Endothelial cell of umbilical vein (primary cell): ENCODE measurements at regions not wholly inside any gene's neighbourhood (a gene's known extent, or its start where the extent isn't known, plus 50 kb on each side); places are given as distances from the start of the nearest gene placed in this dataset.

Experiments used
- BruUV-seq: library from RNA; stranded (reverse); fragments of 400-500 nt; replicated peaks from 2 replicates; lab custom pipeline; 2021; lab: Mats Ljungman, UMichigan
- CTCF ChIA-PET: fragments of 300-600, 350-600 bp; sonication (Branson Sonifier 250); formaldehyde crosslinking; loops from one replicate; lab custom pipeline; 2021; ENCODE audit warnings: antibody characterized with exemption, inconsistent platforms; lab: Charles Lee
- POLR2A ChIA-PET: fragments of 300-600, 350-600 bp; sonication (Branson Sonifier 250); formaldehyde crosslinking; loops from one replicate; lab custom pipeline; 2021; ENCODE audit warnings: antibody characterized with exemption, inconsistent platforms; lab: Charles Lee
- DNase-seq: peaks from one replicate; pipeline ENCODE4 v3.0.0-alpha.2; 2011; ENCODE audit warnings: low read depth, low spot score
- FAIRE-seq: peaks from 2 replicates; lab custom pipeline; 2011; peaks lifted over from hg19 to GRCh38; lab: Jason Lieb, UNC
- H2AFZ ChIP-seq: 2 replicates; pipeline ENCODE4 v1.6.0; 2012; ENCODE audit warnings: low read depth, low read length, control low read depth, inconsistent platforms
- H3K27ac ChIP-seq: 2 replicates; pipeline ENCODE4 v1.5.1; 2011; ENCODE audit warnings: low read depth, mild to moderate bottlenecking, control low read depth, low read length, moderate library complexity; ENCODE audit not compliant: insufficient read depth
- H3K27me3 ChIP-seq, 2 experiments: 2 replicates each; pipeline versions ENCODE4 v1.6.0 to v1.6.1; 2011; ENCODE audit warnings: low read length in 2 of 2, mixed read lengths in 1 of 2; ENCODE audit not compliant: control insufficient read depth in 2 of 2, insufficient read depth in 2 of 2
- H3K36me3 ChIP-seq, 2 experiments: 2 replicates in 1 of 2; 3 replicates in 1 of 2; pipeline ENCODE4 v1.5.1; 2011; ENCODE audit warnings: low read length in 2 of 2, mild to moderate bottlenecking in 1 of 2, moderate library complexity in 1 of 2; ENCODE audit not compliant: control insufficient read depth in 2 of 2, insufficient read depth in 2 of 2; ENCODE audit errors: extremely low read depth in 1 of 2
- H3K4me1 ChIP-seq: 3 replicates; pipeline ENCODE4 v1.5.1; 2011; ENCODE audit warnings: mild to moderate bottlenecking, low read length; ENCODE audit not compliant: control insufficient read depth, insufficient read depth; ENCODE audit errors: extremely low read depth
- H3K4me2 ChIP-seq: 2 replicates; pipeline ENCODE4 v1.6.1; 2011; ENCODE audit warnings: low read length, control low read depth, mixed read lengths; ENCODE audit not compliant: insufficient read depth
- H3K4me3 ChIP-seq, 3 experiments: fragments of 200-600 bp in 1 of 3; sonication (generic), shearing (Covaris generic) in 1 of 3; replicated peaks in 1 of 3; 2 replicates each; pipeline ENCODE4 v1.5.1; 2011 to 2016; ENCODE audit warnings: control low read depth in 3 of 3, low read length in 3 of 3, mild to moderate bottlenecking in 2 of 3, inconsistent platforms in 1 of 3, low read depth in 1 of 3, moderate library complexity in 1 of 3; ENCODE audit not compliant: insufficient read depth in 1 of 3
- H3K79me2 ChIP-seq: 2 replicates; pipeline ENCODE4 v1.6.0; 2012; ENCODE audit warnings: low read length, inconsistent platforms; ENCODE audit not compliant: control insufficient read depth, insufficient read depth
- H3K9ac ChIP-seq: replicated peaks from 2 replicates; pipeline ENCODE3; 2011; ENCODE audit warnings: low read length, control low read depth; ENCODE audit not compliant: insufficient read depth; ENCODE audit errors: extremely low read depth
- H3K9me1 ChIP-seq: replicated peaks from 3 replicates; pipeline ENCODE4 v1.6.0; 2011; ENCODE audit warnings: mild to moderate bottlenecking, low read length; ENCODE audit not compliant: control insufficient read depth, insufficient read depth; ENCODE audit errors: extremely low read depth
- H3K9me3 ChIP-seq: replicated peaks from 2 replicates; pipeline ENCODE4 v1.5.1; 2012; ENCODE audit warnings: low read length, inconsistent platforms; ENCODE audit not compliant: control insufficient read depth, insufficient read depth
- H4K20me1 ChIP-seq: replicated peaks from 2 replicates; pipeline ENCODE3; 2011; ENCODE audit warnings: mild to moderate bottlenecking, low read length; ENCODE audit not compliant: control insufficient read depth, insufficient read depth; ENCODE audit errors: extremely low read depth
- EZH2 ChIP-seq: IDR thresholded peaks from 2 replicates; pipeline ENCODE4 v1.6.1; 2012; ENCODE audit warnings: borderline replicate concordance, low read depth, mild to moderate bottlenecking, moderate library complexity, low read length, inconsistent platforms; ENCODE audit not compliant: severe bottlenecking
- FOS ChIP-seq: IDR thresholded peaks from 2 replicates; pipeline ENCODE4 v1.6.1; 2011; ENCODE audit warnings: mild to moderate bottlenecking, low read length, moderate library complexity, borderline replicate concordance; ENCODE audit not compliant: insufficient read depth
- GATA2 ChIP-seq: IDR thresholded peaks from 2 replicates; pipeline ENCODE4 v1.7.0; 2011; ENCODE audit warnings: low read depth, mild to moderate bottlenecking, moderate library complexity, mixed read lengths, low read length; ENCODE audit not compliant: insufficient read length, insufficient read depth
- JUN ChIP-seq: IDR thresholded peaks from 2 replicates; pipeline ENCODE4 v1.6.1; 2011; ENCODE audit warnings: borderline replicate concordance, low read depth; ENCODE audit not compliant: insufficient read length, insufficient read depth
- MAX ChIP-seq: IDR thresholded peaks from 2 replicates; pipeline ENCODE4 v1.6.1; 2011; ENCODE audit not compliant: insufficient read depth, insufficient read length
- MYC ChIP-seq: IDR thresholded peaks from one replicate; pipeline ENCODE4 v1.6.1; 2011; ENCODE audit warnings: mild to moderate bottlenecking, low read depth, low read length
- POLR2A ChIP-seq: IDR thresholded peaks from 2 replicates; pipeline ENCODE4 v1.6.1; 2012; ENCODE audit warnings: low read depth, mild to moderate bottlenecking, control low read depth, low read length
- POLR2AphosphoS5 ChIP-seq: IDR thresholded peaks from 2 replicates; pipeline ENCODE4 v1.6.1; 2012; ENCODE audit warnings: low read depth, mild to moderate bottlenecking, control low read depth, low read length, moderate library complexity; ENCODE audit not compliant: insufficient read depth
- dilution Hi-C: fragments of 300-500 bp; cut with MboI; formaldehyde crosslinking; loops from one replicate; pipeline ENCODE4 v1.15.0; 2019; ENCODE audit warnings: low sequenced_read_pairs; ENCODE audit not compliant: extremely low pct_ligation_motif_present
- intact Hi-C: fragments of 100-400 bp; cut with micrococcal nuclease; formaldehyde crosslinking; loops from one replicate; pipeline ENCODE4 v1.10.0; 2022
- TF ChIP-seq, protein P1 (sequence below), 2 donors: IDR thresholded peaks; 1 replicate in 1 of 2; 2 replicates in 1 of 2; pipeline ENCODE4 v1.5.1; 2011; ENCODE audit warnings: low read length in 2 of 2, mild to moderate bottlenecking in 2 of 2, moderate library complexity in 2 of 2, control low read depth in 1 of 2, inconsistent platforms in 1 of 2, low read depth in 1 of 2; ENCODE audit not compliant: insufficient read depth in 1 of 2; ENCODE audit errors: extremely low read depth in 1 of 2

DNA sequence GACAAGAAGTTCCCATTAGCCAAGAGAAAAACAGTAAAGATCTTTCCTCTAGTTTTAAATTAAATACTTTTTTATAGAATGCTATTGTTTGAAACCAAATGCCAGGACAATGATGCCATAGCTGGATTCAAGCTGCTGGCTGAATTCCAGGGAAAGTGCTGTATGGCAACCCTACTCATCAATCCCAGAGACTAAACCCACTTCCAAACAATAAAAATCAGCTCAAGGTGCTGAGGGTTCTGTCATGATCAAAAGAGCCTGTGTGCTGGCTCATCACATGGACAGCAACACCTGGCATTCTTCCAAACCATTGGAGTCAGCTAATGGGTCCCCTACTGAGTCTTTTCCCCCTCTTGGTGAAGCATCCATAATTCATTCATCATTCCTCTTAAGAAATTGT, 53.7 kb upstream of the PARD3B start:
- dilution Hi-C loops: no loop called here
- FAIRE-seq: peak; percentile 74

More for the DNA sequence above, 53.7 kb upstream of the PARD3B start:
- Histone ChIP-seq H3K36me3 (no peaks in the 10 kb centered on the region), H3K27me3 (no peaks in the 10 kb centered on the region), H3K9me3 (no peaks in the 10 kb centered on the region), H3K9me1 (no peaks in the 10 kb centered on the region), H2AFZ (no peak overlapping the region), H3K4me2 (no peak overlapping the region), H4K20me1 (no peaks in the 10 kb centered on the region), H3K4me3 (no peak overlapping the region), H3K4me1 (no peaks in the 10 kb centered on the region), H3K79me2 (no peaks in the 10 kb centered on the region), H3K27ac (no peak overlapping the region), H3K9ac (no peak overlapping the region)
- no TSS peak for BruUV-seq
- intact Hi-C loops: no loop called here
- POLR2A ChIA-PET: interaction anchor here (0.7 kb wide), 1 partner anchor 531 kb away, joined by 3 read pairs; no protein-coding TSS in a partner anchor
- CTCF ChIA-PET: no interaction called here
- TF ChIP-seq POLR2A (no peak), GATA2 (no peak), MYC (no peak), EZH2 (no peak), MAX (no peak), JUN (peak; percentile 24), FOS (peak; percentile 12), POLR2AphosphoS5 (no peak)
- TF ChIP-seq, protein P1, sequence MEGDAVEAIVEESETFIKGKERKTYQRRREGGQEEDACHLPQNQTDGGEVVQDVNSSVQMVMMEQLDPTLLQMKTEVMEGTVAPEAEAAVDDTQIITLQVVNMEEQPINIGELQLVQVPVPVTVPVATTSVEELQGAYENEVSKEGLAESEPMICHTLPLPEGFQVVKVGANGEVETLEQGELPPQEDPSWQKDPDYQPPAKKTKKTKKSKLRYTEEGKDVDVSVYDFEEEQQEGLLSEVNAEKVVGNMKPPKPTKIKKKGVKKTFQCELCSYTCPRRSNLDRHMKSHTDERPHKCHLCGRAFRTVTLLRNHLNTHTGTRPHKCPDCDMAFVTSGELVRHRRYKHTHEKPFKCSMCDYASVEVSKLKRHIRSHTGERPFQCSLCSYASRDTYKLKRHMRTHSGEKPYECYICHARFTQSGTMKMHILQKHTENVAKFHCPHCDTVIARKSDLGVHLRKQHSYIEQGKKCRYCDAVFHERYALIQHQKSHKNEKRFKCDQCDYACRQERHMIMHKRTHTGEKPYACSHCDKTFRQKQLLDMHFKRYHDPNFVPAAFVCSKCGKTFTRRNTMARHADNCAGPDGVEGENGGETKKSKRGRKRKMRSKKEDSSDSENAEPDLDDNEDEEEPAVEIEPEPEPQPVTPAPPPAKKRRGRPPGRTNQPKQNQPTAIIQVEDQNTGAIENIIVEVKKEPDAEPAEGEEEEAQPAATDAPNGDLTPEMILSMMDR (IDR thresholded peaks at IDR 0.05; ENCODE audit: extremely low read depth in 1 of 2, insufficient read depth in 1 of 2, low read depth in 1 of 2, low read length in 2 of 2): no peak
- DNase-seq: peak; percentile 82
